GM12892 (cell line): ENCODE measurements at regions not wholly inside any gene's neighbourhood (a gene's known extent, or its start where the extent isn't known, plus 50 kb on each side); places are given as distances from the start of the nearest gene placed in this dataset.

Source experiments
- POLR2A ChIP-seq: IDR thresholded peaks from 2 replicates; pipeline ENCODE4 v1.6.1; 2011; ENCODE audit warnings: low read depth, low read length, control low read depth
- POLR2AphosphoS5 ChIP-seq: IDR thresholded peaks from 2 replicates; pipeline ENCODE4 v1.6.1; 2011; ENCODE audit warnings: low read depth, low read length, control low read depth

DNA sequence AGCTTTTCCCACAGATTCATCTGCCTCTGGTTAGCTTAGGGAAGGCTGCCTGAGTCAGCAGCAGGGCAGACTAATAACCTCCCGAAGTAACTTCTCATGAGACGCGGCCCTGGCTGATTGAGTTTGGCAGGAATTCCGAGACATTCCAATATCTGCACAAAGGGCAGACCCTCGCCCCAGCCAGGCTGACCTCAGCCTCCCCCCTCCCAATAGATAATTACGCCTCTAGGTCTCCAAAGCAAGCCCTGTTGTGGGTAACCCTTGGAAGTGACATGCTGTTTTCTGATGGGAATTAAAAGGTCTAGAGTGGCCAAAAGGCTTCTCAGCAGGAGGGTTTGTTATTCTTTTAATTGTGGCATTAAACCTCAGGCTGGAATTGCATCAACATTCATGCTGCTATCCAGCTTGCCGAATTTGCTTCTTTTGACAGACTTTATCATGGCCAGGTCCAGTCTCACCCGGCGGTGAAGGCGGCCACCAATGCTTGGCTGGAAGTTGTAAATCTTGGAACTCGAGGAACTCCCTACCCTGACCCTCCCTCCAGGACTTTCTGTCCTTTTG, 98.0 kb upstream of the SLC14A2 start:
- no peak for TF ChIP-seq POLR2A
- TF ChIP-seq POLR2AphosphoS5 = no peak
